Posterior vena cava (tissue), 2 donors: ENCODE measurements at regions not wholly inside any gene's neighbourhood (a gene's known extent, or its start where the extent isn't known, plus 50 kb on each side); places are given as distances from the start of the nearest gene placed in this dataset.
A peak's percentile ranks its signal among the peaks of the same experiment; 100 is the strongest.
"Not testable (repeated sequence)": the region's sequence is repeated elsewhere in the genome, so short reads cannot be mapped to it uniquely, and the experiment has no call there.

Experiments
- DNase-seq: peaks from one replicate; pipeline ENCODE4 v3.0.0-alpha.2; 2020; ENCODE audit warnings: low spot score
- intact Hi-C, 2 donors: fragments of 100-400 bp; cut with DNase I; formaldehyde crosslinking; loops; one replicate each; pipeline versions ENCODE4 v1.14.1 to v1.14.2; 2022 to 2023
- donor health status: DM: yes; HTN: yes; CAD: no.
- donor health status: DM: yes; HTN: yes; CAD: no.

DNA sequence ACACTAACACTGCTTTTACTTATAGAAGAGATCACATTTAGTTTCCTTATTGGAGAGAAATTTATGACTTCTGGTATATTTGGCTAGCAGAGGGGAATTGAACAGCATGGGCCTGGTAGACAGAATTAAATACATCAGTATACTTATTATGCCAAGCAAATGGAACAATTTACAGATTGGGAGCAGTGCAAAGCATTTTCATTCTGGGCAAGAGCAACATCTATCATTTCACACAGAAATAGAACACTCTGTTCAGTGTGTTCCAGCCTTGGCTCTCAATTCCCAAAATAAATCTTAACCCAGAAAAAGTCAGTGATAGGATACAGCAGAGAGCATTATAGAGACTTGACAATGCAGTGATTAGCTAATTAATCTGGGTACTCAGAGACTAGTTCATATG lies 604.0 kb upstream of the SLITRK6 start:
- DNase-seq: no peak
- intact Hi-C loops: no loop called here

DNA sequence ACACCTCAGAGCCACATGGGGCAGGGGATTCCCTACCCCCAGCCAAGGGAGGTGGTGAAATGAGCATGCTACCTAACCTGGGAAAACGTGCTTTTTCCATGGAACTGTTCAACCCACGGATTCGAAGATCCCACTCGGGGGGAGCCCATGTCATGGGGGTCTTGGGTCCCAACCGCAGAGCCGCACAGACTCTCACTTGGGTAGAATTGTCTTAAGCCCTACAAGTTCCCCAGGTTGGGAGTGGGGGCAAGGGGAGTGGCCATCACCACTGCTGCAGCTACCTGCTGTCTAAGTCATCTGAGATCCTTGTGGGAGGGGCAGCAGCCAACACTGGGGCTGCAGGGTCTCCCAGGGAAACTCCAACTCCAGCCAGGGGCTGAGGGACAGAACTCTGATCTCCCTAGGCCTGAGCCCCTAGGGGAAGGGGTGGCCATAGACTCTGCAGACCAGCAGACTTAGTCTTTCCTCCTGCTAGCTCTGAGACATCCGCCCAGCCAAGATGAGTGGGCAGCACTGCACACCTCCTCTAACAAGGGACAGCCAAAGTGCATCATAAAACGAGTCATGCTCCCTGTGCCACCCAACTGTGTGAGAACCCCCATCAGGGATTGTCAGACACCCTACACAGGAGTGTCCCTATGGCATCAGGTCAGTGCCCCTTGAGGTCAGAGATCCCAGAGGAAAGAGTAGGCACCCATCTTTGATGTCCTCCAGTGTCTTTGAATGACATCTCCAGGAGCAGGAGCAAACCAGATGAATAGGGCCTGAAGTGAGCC lies 610.4 kb upstream of the SLITRK6 start:
- peak; percentile 58 for DNase-seq
- intact Hi-C loops: no loop called here

DNA sequence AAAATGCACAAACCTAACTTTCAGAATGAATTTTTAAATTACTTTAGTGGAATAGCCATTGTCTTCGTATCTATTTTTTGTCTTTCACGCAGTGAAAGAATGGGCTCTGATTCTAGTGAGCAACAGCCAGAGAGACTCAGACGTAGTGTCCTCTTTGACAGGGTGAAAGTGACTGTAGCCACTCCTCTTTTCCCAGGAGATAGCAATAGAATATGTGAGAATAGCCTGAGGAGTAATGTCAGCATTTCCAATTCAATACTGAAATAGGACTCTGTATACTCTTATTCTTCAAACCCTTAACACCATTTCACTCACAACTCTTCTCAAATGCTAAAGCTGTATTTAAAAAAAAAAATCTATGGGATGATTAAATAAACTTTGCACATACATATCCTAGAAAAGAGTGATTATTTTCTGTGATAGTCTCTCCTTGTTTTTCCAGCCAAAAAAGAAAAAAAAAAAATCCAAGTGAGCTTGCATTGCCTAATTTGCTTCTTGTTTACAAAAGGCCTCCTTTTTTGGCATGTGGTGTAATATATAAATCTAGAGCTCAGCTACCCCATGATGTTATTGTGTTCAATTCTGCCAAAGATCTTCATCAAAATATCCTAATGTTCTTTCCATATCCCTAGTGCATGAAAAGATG lies 626.1 kb upstream of the SLITRK6 start:
- no peak for DNase-seq
- intact Hi-C loops: no loop called here

DNA sequence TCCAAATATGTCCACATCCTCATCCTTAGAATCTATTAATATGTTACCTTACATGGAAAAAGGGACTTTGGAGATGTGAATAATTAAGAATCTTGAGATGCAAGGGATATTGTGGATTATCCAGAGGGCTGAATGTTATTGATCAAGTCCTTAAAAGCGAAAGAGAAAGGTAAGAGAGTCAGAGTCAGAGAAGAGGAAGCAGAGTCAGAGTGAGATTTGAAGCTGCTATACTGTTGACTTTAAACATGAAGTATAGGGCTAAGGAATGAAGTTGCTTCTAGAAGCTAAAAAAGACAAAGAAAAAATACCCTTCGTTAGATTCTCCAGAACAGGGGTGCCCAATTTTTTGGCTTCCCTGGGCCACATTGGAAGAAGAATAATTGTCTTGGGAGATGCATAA lies 627.2 kb upstream of the SLITRK6 start:
- no peak for DNase-seq
- intact Hi-C loops: no loop called here

DNA sequence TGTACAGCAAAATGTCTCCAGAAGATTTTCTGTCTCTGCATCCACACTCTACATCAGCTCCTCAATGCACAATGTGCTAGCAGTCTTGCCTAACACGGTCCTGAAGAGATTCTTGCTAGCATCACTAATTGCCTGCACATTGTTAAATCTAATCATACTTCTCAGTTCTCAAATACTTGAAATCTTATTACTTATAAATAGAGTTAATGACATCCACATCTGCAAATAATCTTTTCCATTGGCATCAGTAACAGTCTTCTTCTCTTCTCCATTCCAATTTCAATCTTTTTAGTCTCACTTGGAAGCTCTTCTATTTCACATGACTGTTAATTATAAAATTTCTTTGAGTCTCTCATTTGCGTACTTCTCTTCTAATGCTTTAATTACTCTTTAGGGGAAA lies 630.5 kb upstream of the SLITRK6 start:
- intact Hi-C loops: no loop called here
- no peak for DNase-seq

DNA sequence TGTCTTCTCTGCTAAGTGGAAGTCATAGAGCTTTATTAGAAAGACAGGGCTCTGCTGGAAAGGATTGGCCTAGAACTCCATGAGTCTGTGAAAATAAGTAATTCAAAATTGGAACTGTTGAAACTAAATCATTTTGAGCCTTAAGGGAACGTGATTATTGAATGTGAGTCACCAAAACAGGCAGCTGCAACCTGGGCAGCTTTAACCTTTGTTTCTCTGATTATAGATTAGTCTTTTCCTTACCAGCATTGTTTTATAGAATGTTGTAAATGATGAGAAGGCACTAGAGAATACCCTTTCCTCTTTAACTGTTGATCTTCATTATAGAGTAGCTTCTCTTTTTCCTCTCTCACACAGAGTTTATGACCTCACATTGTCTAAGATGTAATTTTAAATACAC lies 638.8 kb upstream of the SLITRK6 start:
- DNase-seq: no peak
- intact Hi-C loops: no loop called here

DNA sequence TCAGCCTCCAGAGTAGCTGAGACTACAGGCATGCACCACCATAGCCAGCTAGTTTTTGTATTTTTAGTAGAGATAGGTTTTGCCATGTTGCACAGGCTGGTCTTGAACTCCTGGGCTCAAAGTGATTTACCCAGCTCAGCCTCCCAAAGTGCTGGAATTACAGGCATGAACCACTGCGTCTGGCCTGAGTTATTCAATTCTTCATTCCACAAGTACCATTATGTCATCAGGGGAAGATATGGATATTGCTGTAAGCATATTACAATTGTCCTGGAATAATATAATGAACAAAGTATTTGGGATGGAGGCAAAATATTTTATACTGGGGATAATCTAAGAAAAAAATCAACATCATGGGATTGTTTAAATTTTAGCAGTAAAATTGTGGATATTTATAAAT lies 646.0 kb upstream of the SLITRK6 start:
- no peak for DNase-seq
- intact Hi-C loops: no loop called here

DNA sequence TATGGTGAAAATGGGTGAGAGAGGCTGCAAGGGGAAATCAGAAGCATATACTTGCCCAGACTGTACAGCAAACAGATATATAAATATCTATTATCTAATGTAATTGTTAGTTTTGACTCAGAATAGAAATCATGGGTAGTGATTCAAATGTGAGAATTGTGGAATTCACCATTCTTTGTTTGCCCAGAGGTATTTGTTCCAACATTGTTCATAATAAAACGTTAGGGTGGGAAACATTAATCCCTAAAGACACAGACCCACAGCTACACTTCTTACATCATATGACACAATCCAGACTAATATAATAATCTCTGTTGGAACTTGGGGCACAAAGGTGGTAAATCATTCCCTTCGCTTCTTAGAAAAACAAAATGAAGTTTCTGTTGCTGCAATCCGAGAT lies 646.5 kb upstream of the SLITRK6 start:
- no peak for DNase-seq
- intact Hi-C loops: no loop called here

DNA sequence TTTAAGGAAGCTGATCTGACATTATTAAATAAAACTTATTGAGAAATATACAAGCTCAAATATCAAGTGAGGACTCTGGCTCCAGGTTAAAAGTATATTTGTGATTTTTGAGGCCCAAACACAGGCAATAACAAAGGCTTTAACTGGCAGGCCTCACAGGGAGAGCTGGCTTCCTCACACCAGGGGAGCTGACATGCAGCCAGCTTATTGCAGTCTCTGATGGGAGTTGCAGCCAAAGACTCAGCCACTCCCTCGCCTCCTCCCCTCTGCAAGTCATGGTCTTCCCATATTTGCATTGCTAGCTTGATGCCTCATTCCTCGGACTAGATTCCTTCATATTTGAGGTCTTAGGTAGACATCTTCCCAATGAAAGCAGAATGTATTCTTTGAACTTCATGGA lies 647.1 kb upstream of the SLITRK6 start:
- intact Hi-C loops: no loop called here
- no peak for DNase-seq

DNA sequence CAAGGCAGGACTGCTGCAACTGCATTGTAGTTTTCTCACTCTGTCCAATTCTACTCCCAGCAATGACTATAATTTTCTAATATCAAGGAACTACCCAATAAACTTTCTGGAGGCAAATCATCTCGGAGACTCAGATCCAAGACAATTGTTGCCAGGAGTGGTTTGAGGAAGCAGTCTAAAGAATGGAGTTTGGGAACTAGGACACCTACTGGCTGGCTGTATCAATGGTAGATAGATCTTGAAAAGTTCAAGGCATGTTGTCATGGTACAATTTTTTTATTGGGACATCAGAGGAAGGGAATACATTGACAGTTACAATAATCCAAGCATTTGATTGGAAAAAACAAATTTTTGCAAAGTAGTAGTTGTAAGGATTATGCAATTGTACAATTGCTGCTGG lies 648.3 kb upstream of the SLITRK6 start:
- no peak for DNase-seq
- intact Hi-C loops: no loop called here

DNA sequence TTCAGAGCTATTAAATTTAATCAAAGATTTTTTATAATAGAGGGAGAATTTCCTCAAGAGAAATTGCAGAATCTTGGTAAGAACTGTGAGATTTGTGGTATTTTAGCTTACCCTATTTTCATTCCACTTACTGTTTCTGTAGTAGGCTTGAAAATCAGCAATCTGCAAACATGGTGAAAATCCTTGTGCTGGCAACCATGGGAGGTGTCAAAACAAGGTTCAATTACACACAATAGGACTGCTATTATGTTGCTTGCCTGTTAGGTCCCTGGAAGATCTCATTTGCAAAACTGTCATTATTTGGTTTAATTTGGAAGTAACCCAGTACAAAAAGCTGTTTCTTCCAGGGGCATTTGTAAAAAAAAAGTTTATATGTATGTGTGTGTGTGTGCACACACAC lies 662.8 kb upstream of the SLITRK6 start:
- no peak for DNase-seq
- intact Hi-C loops: no loop called here

DNA sequence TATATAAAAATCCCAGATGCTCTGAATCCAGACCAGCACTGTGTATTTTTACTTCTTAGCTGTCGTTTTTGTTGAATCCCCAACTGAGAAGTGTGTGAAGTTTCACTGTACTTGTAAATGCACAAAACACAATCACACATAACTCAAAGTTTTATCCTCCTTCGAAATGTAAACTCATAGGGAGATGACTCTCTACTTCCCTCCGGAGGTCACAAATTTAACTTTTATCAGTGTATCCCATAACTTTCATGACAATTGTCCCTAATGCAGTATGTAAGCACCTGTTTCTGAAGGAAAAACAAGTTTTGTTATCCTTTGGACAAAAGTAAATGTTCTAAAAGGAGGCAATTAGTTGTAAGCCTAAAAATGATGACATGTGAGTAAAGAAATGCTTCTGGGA lies 665.0 kb upstream of the SLITRK6 start:
- no peak for DNase-seq
- intact Hi-C loops: no loop called here

DNA sequence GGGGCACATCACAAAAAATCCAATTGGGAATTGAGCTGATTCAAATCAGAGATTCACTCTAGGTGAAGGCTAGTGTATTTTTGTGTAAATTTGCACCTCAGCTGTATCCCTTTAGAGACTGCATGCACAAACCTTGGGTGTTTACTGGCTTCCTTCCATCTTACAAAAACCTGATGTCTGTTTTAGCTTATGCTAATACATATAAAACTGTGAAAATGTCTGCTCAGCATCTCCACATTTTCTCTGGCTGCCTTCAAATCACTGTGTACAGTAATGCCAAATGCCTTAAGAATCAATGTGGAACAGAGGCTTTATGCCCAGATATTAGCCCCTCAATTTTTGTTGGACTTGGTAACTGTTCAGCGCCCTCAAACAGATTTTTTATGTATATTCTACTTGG lies 675.8 kb upstream of the SLITRK6 start:
- intact Hi-C loops: no loop called here
- DNase-seq: no peak

DNA sequence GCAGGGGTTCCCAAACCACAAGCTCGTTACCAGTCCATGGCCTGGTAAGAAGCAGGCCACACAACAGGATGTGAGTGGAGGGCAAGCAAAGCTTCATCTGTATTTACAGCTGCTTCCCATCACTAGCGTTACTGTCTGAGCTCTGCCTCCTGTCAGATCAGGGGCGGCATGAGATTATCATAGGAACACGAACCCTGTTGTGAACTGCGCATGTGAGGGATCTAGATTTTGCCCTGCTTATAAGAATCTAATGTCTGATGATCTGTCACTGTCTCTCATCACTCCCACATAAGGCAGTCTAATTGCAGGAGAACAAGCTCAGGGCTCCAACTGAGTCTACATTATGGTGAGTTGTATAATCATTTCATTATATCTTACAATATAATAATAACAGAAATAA lies 677.4 kb upstream of the SLITRK6 start:
- no peak for DNase-seq
- intact Hi-C loops: no loop called here

DNA sequence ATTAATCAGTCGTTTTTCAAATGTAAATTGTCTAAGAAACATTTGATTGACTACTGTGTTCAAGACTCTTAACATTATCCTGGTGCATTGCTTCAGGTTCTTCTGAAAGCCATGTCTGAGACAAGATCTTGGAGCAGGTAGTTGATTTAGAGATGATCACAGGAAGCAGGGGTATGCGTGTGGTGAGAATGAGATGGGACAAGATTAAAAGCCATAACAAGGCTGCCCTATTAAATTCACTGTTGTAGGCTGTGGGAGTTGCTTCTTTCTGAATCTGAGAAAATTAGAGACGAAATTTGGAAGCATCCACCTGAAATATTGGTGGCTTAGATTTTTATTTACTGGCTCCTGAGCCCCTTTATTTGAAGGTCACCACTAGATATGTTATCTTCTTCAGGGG lies 687.4 kb upstream of the SLITRK6 start:
- no peak for DNase-seq
- intact Hi-C loops: no loop called here

DNA sequence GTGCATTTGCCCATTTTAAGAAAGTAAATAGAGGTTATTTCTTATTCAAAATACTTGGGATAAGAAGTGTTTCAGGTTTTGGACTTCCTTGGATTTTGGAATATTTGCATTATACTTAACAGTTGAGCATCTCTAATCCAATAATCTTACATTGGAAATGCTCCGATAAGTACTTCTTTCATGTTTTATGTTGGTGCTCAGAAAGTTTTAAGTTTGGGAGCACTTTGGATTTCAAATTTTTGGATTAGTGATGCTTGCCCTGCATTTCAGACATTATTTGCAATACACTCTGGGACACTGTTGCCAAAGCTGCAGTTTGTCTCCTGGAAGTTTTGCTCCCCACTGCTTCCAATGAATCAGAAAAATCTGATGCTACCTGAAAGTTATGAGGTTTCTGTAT lies 691.9 kb upstream of the SLITRK6 start:
- no peak for DNase-seq
- intact Hi-C loops: no loop called here

DNA sequence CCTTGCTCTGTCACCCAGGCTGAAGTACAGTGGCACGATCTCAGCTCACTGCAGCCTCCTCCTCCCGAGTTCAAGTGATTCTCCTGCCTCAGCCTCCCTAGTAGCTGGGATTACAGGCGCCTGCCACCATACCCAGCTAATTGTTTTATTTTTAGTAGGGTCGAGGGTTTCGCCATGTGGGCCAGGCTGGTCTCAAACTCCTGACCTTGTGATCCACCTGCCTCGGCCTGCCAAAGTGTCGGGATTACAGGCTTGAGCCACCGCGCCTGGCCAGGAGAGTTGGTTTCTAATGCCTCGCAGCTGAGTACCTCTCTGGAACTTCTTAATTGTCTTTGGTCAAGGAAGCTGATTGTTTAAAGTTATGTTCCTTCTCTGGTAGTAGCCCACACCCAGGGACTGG lies 702.7 kb upstream of the SLITRK6 start:
- DNase-seq, intact Hi-C loops: not testable (repeated sequence)

DNA sequence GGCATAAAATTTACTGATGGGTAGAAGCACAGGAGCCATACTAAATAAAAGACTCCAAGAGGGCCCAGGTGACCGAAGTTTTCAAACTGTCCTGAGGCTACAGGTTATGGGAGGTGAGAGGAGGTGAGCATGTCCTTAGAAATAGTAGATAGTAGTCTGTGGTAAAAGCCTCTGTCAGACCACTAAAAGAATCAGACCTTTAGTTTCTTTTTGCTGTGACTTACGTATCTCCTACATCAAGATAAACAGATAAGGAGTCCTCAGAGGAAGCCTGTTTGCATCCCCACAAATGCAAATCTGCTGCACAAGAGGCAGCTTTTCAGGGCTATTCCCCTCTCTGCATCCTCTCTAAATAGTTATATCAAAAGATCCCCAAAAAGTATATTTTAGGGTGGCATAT lies 711.6 kb upstream of the SLITRK6 start:
- no peak for DNase-seq
- intact Hi-C loops: no loop called here

DNA sequence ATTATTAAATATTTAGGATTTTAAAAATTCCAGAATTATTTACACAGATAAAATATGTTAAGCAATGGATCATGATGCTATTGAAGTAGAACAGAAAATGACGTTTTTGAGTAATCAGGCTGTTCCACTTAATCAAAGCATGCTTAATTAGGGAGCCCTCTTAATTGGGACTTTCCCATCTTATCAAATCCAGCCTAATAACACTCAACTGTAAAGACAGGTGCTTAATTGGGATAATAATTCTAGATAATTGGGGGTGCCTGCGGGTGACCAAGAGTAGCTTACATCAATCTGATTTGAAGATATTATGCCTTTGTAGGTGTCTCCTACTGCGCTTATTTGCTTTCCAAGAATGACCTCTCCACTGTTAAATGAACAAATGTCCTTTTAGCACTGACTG lies 742.2 kb upstream of the SLITRK6 start:
- intact Hi-C loops: no loop called here

DNA sequence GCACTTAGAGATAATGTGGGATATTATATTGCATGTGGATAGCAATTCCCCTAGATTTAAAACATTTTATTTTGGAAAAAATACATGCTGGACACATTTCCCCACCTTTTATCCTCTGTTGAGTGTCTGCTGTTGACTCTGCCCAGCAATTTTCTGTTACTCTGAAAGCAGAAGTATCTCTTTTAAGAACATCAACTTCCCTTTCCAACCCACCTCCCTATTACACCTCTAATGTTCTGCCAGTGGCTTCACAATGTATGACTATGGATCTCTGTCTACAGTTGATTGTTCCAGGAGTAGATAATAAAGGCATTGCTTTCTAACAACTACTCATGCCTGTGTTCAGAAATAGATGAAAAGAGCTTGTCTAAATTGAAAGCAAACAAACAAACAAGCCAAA lies 754.8 kb upstream of the SLITRK6 start:
- intact Hi-C loops: no loop called here
- no peak for DNase-seq

More for the DNA sequence above, 742.2 kb upstream of the SLITRK6 start:
- no peak for DNase-seq

DNA sequence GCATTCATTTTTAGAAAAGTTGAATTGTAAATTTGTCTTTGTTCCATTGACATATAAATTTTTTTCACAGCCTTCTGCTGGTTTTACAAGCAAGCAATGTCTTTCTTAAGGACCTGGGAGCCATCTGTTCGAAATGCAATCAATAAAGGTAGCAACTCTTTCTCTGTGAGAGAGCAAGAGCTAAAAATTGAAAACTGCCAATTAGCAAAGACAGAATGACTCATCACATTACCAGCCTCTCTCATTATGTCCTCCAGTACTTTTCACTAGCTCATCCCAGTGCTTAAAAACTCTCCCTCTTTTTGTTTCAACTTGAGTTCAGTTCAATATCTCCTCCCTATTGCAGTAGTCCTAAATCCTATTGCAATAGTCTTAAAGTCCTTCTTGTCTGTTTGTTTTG lies 760.7 kb upstream of the SLITRK6 start:
- intact Hi-C loops: no loop called here
- DNase-seq: no peak
